HepG2 (cell line): ENCODE measurements at regions not wholly inside any gene's neighbourhood (a gene's known extent, or its start where the extent isn't known, plus 50 kb on each side); places are given as distances from the start of the nearest gene placed in this dataset.
A peak's percentile ranks its signal among the peaks of the same experiment; 100 is the strongest.

Experiments used
- FOXA3 ChIP-seq: IDR thresholded peaks from 2 replicates; pipeline ENCODE4 v1.6.1; 2016; ENCODE audit warnings: missing genetic modification reagents, missing compliant biosample characterization
- KDM3A ChIP-seq: IDR thresholded peaks from 2 replicates; pipeline ENCODE4 v1.6.1; 2018; ENCODE audit warnings: low read depth, missing compliant biosample characterization
- SMARCC2 ChIP-seq: fragments of 450-650 bp; IDR thresholded peaks from 2 replicates; pipeline ENCODE4 v1.6.1; 2017; ENCODE audit warnings: antibody characterized with exemption, mild to moderate bottlenecking
- TEAD3 ChIP-seq: optimal IDR thresholded peaks from 2 replicates; pipeline ENCODE3; 2016; ENCODE audit warnings: borderline replicate concordance
- ZFAT ChIP-seq: sonication (generic); formaldehyde crosslinking; conservative IDR thresholded peaks from 2 replicates; pipeline ENCODE4 v1.8.1; 2023; ENCODE audit warnings: missing genetic modification reagents, inconsistent platforms
- ZNF256 ChIP-seq: sonication (generic); formaldehyde crosslinking; conservative IDR thresholded peaks from 2 replicates; pipeline ENCODE4 v1.4.0; 2020; ENCODE audit warnings: missing genetic modification reagents
- ZNF609 ChIP-seq: sonication (generic); formaldehyde crosslinking; IDR thresholded peaks from 2 replicates; pipeline ENCODE4 v1.4.0; 2020; ENCODE audit warnings: mild to moderate bottlenecking, missing genetic modification reagents, borderline replicate concordance
- ZSCAN9 ChIP-seq: IDR thresholded peaks from 2 replicates; pipeline ENCODE4 v1.6.1; 2016; ENCODE audit warnings: borderline replicate concordance
- TF ChIP-seq, protein P1 (sequence below), 2 experiments: fragments of 450-650 bp in 1 of 2; sonication (generic) in 1 of 2; formaldehyde crosslinking in 1 of 2; IDR thresholded peaks; 2 replicates each; pipeline versions ENCODE4 v1.6.1 to v1.8.0; 2016 to 2022; ENCODE audit warnings: antibody characterized with exemption in 1 of 2, mild to moderate bottlenecking in 1 of 2, missing genetic modification reagents in 1 of 2
- TF ChIP-seq, protein P2 (sequence below): sonication (generic); formaldehyde crosslinking; IDR thresholded peaks from 2 replicates; pipeline ENCODE4 v1.4.0; 2020; ENCODE audit warnings: missing genetic modification reagents

DNA sequence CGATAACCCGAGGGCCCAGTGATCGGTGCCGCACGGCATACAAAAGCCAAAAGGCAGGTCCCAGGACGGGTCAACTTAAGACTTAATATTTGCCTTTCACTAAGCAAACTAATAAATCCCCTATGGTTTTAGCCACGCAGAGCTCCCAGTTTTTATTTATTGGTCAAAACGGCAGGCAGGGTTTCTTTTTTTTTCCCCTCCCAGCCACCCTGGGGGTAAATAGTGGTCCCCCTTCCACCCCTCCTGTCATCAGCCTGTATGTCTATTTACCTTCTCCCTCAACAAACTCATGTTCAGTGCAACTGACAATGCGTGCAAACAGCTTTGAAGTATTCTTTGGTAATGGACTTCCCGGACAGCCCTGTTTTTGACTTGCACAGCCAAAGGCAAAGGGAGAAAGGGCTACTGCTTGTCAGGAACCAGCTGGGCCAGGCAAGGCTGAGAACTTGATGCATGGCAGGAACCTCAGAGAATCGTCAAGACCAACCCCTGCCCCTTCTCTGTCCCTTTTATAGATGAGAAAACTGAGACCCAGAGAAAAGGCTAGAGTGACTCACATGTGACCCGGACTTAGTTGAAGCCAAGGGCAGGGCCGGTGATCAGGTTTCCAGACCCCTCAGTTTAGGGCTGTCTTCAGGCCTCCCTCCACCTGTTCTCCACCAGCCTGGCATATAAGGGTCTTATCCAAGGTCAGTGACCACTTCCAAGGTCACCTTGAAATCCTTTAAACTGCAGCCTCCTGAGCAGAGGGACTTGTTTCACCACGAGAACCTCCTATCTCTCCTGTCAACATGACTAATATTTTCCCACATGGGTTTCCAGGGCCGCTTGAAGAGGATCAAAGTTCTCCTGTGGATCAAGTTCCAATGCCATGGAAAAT, 279.0 kb downstream of the SOX9 start (continued):
- TF ChIP-seq, protein P1, sequence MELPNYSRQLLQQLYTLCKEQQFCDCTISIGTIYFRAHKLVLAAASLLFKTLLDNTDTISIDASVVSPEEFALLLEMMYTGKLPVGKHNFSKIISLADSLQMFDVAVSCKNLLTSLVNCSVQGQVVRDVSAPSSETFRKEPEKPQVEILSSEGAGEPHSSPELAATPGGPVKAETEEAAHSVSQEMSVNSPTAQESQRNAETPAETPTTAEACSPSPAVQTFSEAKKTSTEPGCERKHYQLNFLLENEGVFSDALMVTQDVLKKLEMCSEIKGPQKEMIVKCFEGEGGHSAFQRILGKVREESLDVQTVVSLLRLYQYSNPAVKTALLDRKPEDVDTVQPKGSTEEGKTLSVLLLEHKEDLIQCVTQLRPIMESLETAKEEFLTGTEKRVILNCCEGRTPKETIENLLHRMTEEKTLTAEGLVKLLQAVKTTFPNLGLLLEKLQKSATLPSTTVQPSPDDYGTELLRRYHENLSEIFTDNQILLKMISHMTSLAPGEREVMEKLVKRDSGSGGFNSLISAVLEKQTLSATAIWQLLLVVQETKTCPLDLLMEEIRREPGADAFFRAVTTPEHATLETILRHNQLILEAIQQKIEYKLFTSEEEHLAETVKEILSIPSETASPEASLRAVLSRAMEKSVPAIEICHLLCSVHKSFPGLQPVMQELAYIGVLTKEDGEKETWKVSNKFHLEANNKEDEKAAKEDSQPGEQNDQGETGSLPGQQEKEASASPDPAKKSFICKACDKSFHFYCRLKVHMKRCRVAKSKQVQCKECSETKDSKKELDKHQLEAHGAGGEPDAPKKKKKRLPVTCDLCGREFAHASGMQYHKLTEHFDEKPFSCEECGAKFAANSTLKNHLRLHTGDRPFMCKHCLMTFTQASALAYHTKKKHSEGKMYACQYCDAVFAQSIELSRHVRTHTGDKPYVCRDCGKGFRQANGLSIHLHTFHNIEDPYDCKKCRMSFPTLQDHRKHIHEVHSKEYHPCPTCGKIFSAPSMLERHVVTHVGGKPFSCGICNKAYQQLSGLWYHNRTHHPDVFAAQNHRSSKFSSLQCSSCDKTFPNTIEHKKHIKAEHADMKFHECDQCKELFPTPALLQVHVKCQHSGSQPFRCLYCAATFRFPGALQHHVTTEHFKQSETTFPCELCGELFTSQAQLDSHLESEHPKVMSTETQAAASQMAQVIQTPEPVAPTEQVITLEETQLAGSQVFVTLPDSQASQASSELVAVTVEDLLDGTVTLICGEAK (IDR thresholded peaks at IDR 0.05): no peak
- TF ChIP-seq, protein P1 (CRISPR knock-in tag; IDR thresholded peaks at IDR 0.05): peak; percentile 82
- TF ChIP-seq TEAD3 (CRISPR knock-in tag): peak; percentile 89
- peak; percentile 63; the same call in 1 of the 2 replicates for TF ChIP-seq KDM3A (CRISPR knock-in tag)
- no peak for TF ChIP-seq ZFAT (CRISPR knock-in tag)
- TF ChIP-seq ZNF609 (CRISPR knock-in tag): peak; percentile 100
- peak; percentile 92 for TF ChIP-seq ZSCAN9 (CRISPR knock-in tag)
- TF ChIP-seq, protein P2, sequence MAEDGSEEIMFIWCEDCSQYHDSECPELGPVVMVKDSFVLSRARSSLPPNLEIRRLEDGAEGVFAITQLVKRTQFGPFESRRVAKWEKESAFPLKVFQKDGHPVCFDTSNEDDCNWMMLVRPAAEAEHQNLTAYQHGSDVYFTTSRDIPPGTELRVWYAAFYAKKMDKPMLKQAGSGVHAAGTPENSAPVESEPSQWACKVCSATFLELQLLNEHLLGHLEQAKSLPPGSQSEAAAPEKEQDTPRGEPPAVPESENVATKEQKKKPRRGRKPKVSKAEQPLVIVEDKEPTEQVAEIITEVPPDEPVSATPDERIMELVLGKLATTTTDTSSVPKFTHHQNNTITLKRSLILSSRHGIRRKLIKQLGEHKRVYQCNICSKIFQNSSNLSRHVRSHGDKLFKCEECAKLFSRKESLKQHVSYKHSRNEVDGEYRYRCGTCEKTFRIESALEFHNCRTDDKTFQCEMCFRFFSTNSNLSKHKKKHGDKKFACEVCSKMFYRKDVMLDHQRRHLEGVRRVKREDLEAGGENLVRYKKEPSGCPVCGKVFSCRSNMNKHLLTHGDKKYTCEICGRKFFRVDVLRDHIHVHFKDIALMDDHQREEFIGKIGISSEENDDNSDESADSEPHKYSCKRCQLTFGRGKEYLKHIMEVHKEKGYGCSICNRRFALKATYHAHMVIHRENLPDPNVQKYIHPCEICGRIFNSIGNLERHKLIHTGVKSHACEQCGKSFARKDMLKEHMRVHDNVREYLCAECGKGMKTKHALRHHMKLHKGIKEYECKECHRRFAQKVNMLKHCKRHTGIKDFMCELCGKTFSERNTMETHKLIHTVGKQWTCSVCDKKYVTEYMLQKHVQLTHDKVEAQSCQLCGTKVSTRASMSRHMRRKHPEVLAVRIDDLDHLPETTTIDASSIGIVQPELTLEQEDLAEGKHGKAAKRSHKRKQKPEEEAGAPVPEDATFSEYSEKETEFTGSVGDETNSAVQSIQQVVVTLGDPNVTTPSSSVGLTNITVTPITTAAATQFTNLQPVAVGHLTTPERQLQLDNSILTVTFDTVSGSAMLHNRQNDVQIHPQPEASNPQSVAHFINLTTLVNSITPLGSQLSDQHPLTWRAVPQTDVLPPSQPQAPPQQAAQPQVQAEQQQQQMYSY (CRISPR knock-in tag): no peak
- 0 out of 2 replicates have a peak, but pooled peaks have one; percentile 31 for TF ChIP-seq ZNF256 (CRISPR knock-in tag)
- TF ChIP-seq FOXA3 (CRISPR knock-in tag): peak; percentile 99
- peak; percentile 47; the same call in 1 of the 2 replicates for TF ChIP-seq SMARCC2
